OCI-LY1 (cell line): ENCODE measurements at regions not wholly inside any gene's neighbourhood (a gene's known extent, or its start where the extent isn't known, plus 50 kb on each side); places are given as distances from the start of the nearest gene placed in this dataset.
"Not testable (repeated sequence)": the region's sequence is repeated elsewhere in the genome, so short reads cannot be mapped to it uniquely, and the experiment has no call there.

ENCODE experiments used
- H2AFZ ChIP-seq: fragments of 200-600 bp; sonication (generic), shearing (Covaris generic); 2 replicates; pipeline ENCODE4 v1.6.0; 2014; ENCODE audit warnings: antibody characterized with exemption, mild to moderate bottlenecking, low read length
- H3F3A ChIP-seq: fragments of 200-600 bp; sonication (generic), shearing (Covaris generic); 2 replicates; pipeline ENCODE4 v1.6.0; 2014; ENCODE audit warnings: mild to moderate bottlenecking, antibody characterized with exemption, low read length, moderate library complexity; ENCODE audit not compliant: insufficient read depth
- H3K27ac ChIP-seq: fragments of 200-600 bp; sonication (generic); 2 replicates; pipeline ENCODE4 v1.5.1; 2014; ENCODE audit warnings: low read length, mixed run types, mild to moderate bottlenecking, low read depth; ENCODE audit not compliant: poor library complexity, severe bottlenecking
- H3K27me3 ChIP-seq: fragments of 200-600 bp; sonication (generic); 2 replicates; pipeline ENCODE4 v1.6.0; 2014; ENCODE audit warnings: antibody characterized with exemption, mild to moderate bottlenecking, low read length, moderate library complexity; ENCODE audit not compliant: insufficient read depth
- H3K36me3 ChIP-seq: fragments of 200-600 bp; sonication (generic); 2 replicates; pipeline ENCODE4 v1.6.1; 2014; ENCODE audit warnings: mild to moderate bottlenecking, antibody characterized with exemption, low read length, moderate library complexity, mixed read lengths; ENCODE audit not compliant: insufficient read depth
- H3K4me1 ChIP-seq: fragments of 200-600 bp; sonication (generic); 2 replicates; pipeline ENCODE4 v1.5.1; 2014; ENCODE audit warnings: mild to moderate bottlenecking, low read length, moderate library complexity; ENCODE audit not compliant: insufficient read depth, severe bottlenecking
- H3K4me2 ChIP-seq: fragments of 200-600 bp; sonication (generic), shearing (Covaris generic); 2 replicates; pipeline ENCODE4 v1.6.1; 2014; ENCODE audit warnings: low read length
- H3K4me3 ChIP-seq: fragments of 200-600 bp; sonication (generic); 2 replicates; pipeline ENCODE4 v1.5.1; 2014; ENCODE audit warnings: low read length, low read depth, mild to moderate bottlenecking, mixed read lengths; ENCODE audit not compliant: poor library complexity, severe bottlenecking
- H3K79me2 ChIP-seq: fragments of 200-600 bp; shearing (Covaris generic); 2 replicates; pipeline ENCODE4 v1.6.1; 2016; ENCODE audit warnings: mixed run types, low read length, mixed read lengths; ENCODE audit not compliant: insufficient read depth
- H3K9ac ChIP-seq: fragments of 200-600 bp; sonication (generic), shearing (Covaris generic); 2 replicates; pipeline ENCODE4 v1.6.1; 2014; ENCODE audit warnings: mild to moderate bottlenecking, low read length, mixed read lengths
- H3K9me2 ChIP-seq: fragments of 200-600 bp; sonication (generic), shearing (Covaris generic); 2 replicates; pipeline ENCODE4 v1.6.1; 2014; ENCODE audit warnings: low read depth, mild to moderate bottlenecking, low read length, mixed read lengths
- H3K9me3 ChIP-seq: fragments of 200-600 bp; shearing (Covaris generic); 2 replicates; pipeline ENCODE4 v1.6.1; 2014; ENCODE audit warnings: low read length, mixed read lengths
- H4K20me1 ChIP-seq: fragments of 200-600 bp; sonication (generic), shearing (Covaris generic); 2 replicates; pipeline ENCODE4 v1.6.0; 2016; ENCODE audit warnings: mild to moderate bottlenecking, low read length; ENCODE audit not compliant: insufficient read depth
- CTCF ChIP-seq: fragments of 200-600 bp; sonication (generic), shearing (Covaris generic); IDR thresholded peaks from 2 replicates; pipeline ENCODE4 v1.5.1; 2017; ENCODE audit warnings: mild to moderate bottlenecking, antibody characterized with exemption, low read length, moderate library complexity, mixed read lengths
- EZH2 ChIP-seq: fragments of 200-600 bp; sonication (generic), shearing (Covaris generic); IDR thresholded peaks from 2 replicates; pipeline ENCODE4 v1.8.0; 2017; ENCODE audit warnings: borderline replicate concordance, mixed run types, mild to moderate bottlenecking, antibody characterized with exemption, low read length, moderate library complexity, mixed read lengths

DNA sequence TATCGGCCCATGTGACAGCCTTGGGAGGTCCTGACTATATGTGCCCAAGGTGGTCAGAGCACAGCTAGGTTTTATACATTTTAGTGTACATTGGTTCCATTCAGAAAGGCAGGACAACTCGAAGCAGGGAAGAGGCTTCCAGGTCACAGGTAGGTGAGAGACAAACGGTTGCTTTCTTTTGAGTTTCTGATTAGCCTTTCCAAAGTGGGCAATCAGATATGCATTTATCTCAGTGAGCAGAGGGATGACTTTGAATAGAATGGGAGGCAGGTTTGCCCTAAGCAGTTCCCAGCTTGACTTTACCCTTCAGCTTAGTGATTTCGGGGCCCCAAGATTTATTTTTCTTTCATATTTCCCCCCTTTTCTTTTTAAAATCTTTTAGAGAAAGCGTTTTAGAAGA is 87.6 kb upstream of the PPP2R5C start:
- H3K36me3 ChIP-seq: no peaks in the 10 kb centered on the region
- H3K9ac ChIP-seq: no peak overlapping the region
- H3K27me3 ChIP-seq: no peaks in the 10 kb centered on the region
- no peaks in the 10 kb centered on the region for H3F3A ChIP-seq
- H3K9me3 ChIP-seq: 0 out of 2 replicates have a peak, but pooled peaks cover 5% of the 10 kb centered on the region
- no peak overlapping the region for H2AFZ ChIP-seq
- no peaks in the 10 kb centered on the region for H3K79me2 ChIP-seq
- no peaks in the 10 kb centered on the region for H4K20me1 ChIP-seq
- H3K4me1 ChIP-seq: no peaks in the 10 kb centered on the region
- no peaks in the 10 kb centered on the region for H3K9me2 ChIP-seq
- no peak overlapping the region for H3K27ac ChIP-seq
- no peak overlapping the region for H3K4me3 ChIP-seq
- H3K4me2 ChIP-seq: no peak overlapping the region
- TF ChIP-seq EZH2: no peak
- no peak for TF ChIP-seq CTCF

GRCh38 chr14:101675835-101676234 is 85.7 kb upstream of the PPP2R5C start:
- H3K4me1 ChIP-seq, H3K9me3 ChIP-seq, H3K36me3 ChIP-seq, H3F3A ChIP-seq, H3K27ac ChIP-seq, H3K9ac ChIP-seq, H3K79me2 ChIP-seq, H3K27me3 ChIP-seq, H3K4me2 ChIP-seq, H4K20me1 ChIP-seq, H3K9me2 ChIP-seq, H2AFZ ChIP-seq, H3K4me3 ChIP-seq: not testable (repeated sequence)

- H4K20me1 ChIP-seq, H3F3A ChIP-seq, H3K36me3 ChIP-seq, H3K4me2 ChIP-seq, H3K27me3 ChIP-seq, H3K9me3 ChIP-seq, H3K79me2 ChIP-seq, H3K27ac ChIP-seq, H3K4me1 ChIP-seq, H3K9me2 ChIP-seq, H2AFZ ChIP-seq, H3K4me3 ChIP-seq, H3K9ac ChIP-seq: not testable (repeated sequence)
Observed at GRCh38 chr14:101677912-101678327, 83.6 kb upstream of the PPP2R5C start.

- Histone ChIP-seq H3K27me3 (no peaks in the 10 kb centered on the region), H3F3A (no peaks in the 10 kb centered on the region), H3K9me2 (no peaks in the 10 kb centered on the region), H4K20me1 (no peaks in the 10 kb centered on the region), H3K36me3 (no peaks in the 10 kb centered on the region), H3K4me1 (no peaks in the 10 kb centered on the region), H3K4me3 (no peak overlapping the region), H3K79me2 (no peaks in the 10 kb centered on the region), H3K9ac (no peak overlapping the region), H2AFZ (no peak overlapping the region), H3K9me3 (no peaks in the 10 kb centered on the region), H3K4me2 (no peak overlapping the region), H3K27ac (no peak overlapping the region)
- TF ChIP-seq CTCF: no peak
- no peak for TF ChIP-seq EZH2
Observed at GRCh38 chr14:101681795-101682194, 79.7 kb upstream of the PPP2R5C start.
